GM12878 (cell line): ENCODE measurements at regions not wholly inside any gene's neighbourhood (a gene's known extent, or its start where the extent isn't known, plus 50 kb on each side); places are given as distances from the start of the nearest gene placed in this dataset.

Experiments
- ATAC-seq: fragments of 200-7000 bp; cut with Tn5 transposase; 3 replicates; pipeline ENCODE4 v1.9.1; 2020; ENCODE audit warnings: mild to moderate bottlenecking, moderate library complexity
- BruUV-seq: library from RNA; stranded (reverse); fragments of 400-500 nt; replicated peaks from 2 replicates; lab custom pipeline; 2021; lab: Mats Ljungman, UMichigan
- CTCF ChIA-PET: fragments of 300-600 bp; sonication (Branson Sonifier 250); formaldehyde crosslinking; extraction: SDS; loops from one replicate; lab custom pipeline; 2021; ENCODE audit warnings: inconsistent platforms; lab: Yijun Ruan, JAX
- POLR2A ChIA-PET: fragments of 350-600 bp; formaldehyde crosslinking; extraction: SDS; loops from one replicate; lab custom pipeline; 2021; ENCODE audit warnings: inconsistent platforms; lab: Charles Lee
- RAD21 ChIA-PET: fragments of 300-600 bp; sonication (Branson Sonifier 250); formaldehyde crosslinking; loops from one replicate; lab custom pipeline; 2023; ENCODE audit warnings: antibody characterized with exemption; ENCODE audit not compliant: unreplicated experiment; lab: Charles Lee
- SMC1A ChIA-PET: fragments of 300-600 bp; sonication (Branson Sonifier 250); formaldehyde crosslinking; loops from one replicate; lab custom pipeline; 2023; ENCODE audit not compliant: unreplicated experiment, uncharacterized antibody; lab: Charles Lee
- DNase-seq: peaks from one replicate; pipeline ENCODE4 v3.0.0-alpha.2; 2011; ENCODE audit warnings: low read depth, low spot score
- FAIRE-seq: peaks from 3 replicates; lab custom pipeline; 2011; peaks lifted over from hg19 to GRCh38; lab: Jason Lieb, UNC
- H2AFZ ChIP-seq: 2 replicates; pipeline ENCODE4 v1.6.0; 2011; ENCODE audit warnings: low read depth, low read length, control low read depth; ENCODE audit not compliant: control insufficient read depth
- H3K27ac ChIP-seq: 2 replicates; pipeline ENCODE4 v1.5.1; 2011; ENCODE audit warnings: control low read depth; ENCODE audit not compliant: control insufficient read depth, insufficient read depth
- H3K27me3 ChIP-seq, 2 experiments: replicated peaks in 1 of 2; 2 replicates each; pipeline versions ENCODE4 v1.6.0 to v1.6.1; 2011; ENCODE audit warnings: low read length in 1 of 2; ENCODE audit not compliant: control insufficient read depth in 2 of 2, insufficient read depth in 2 of 2
- H3K36me3 ChIP-seq, 2 experiments: 2 replicates each; pipeline ENCODE4 v1.5.1; 2011; ENCODE audit warnings: low read length in 1 of 2; ENCODE audit not compliant: control insufficient read depth in 2 of 2, insufficient read depth in 2 of 2
- H3K4me1 ChIP-seq: 2 replicates; pipeline ENCODE4 v1.6.1; 2011; ENCODE audit warnings: mild to moderate bottlenecking, low read length, moderate library complexity, mixed read lengths; ENCODE audit not compliant: control insufficient read depth, insufficient read depth
- H3K4me2 ChIP-seq: 2 replicates; pipeline ENCODE4 v1.6.0; 2011; ENCODE audit warnings: control low read depth; ENCODE audit not compliant: control insufficient read depth, insufficient read depth
- H3K4me3 ChIP-seq: fragments of 200-600 bp; sonication (generic); 2 replicates; pipeline ENCODE4 v1.5.1; 2016
- H3K79me2 ChIP-seq: 2 replicates; pipeline ENCODE4 v1.6.0; 2011; ENCODE audit warnings: low read length; ENCODE audit not compliant: control insufficient read depth, insufficient read depth
- H3K9ac ChIP-seq: 2 replicates; pipeline ENCODE4 v1.8.0; 2011; ENCODE audit warnings: low read length, control low read depth, mixed read lengths; ENCODE audit not compliant: control insufficient read depth, insufficient read depth
- H3K9me3 ChIP-seq: replicated peaks from 3 replicates; pipeline ENCODE4 v1.5.1; 2011; ENCODE audit warnings: mild to moderate bottlenecking, low read length; ENCODE audit not compliant: control insufficient read depth, insufficient read depth
- H4K20me1 ChIP-seq: 2 replicates; pipeline ENCODE4 v1.6.0; 2011; ENCODE audit not compliant: control insufficient read depth, insufficient read depth
- FOXK2 ChIP-seq: fragments of 450-650 bp; IDR thresholded peaks from 2 replicates; pipeline ENCODE4 v1.6.1; 2017; ENCODE audit warnings: mild to moderate bottlenecking, moderate library complexity
- PAX8 ChIP-seq: fragments of 450-650 bp; IDR thresholded peaks from 2 replicates; pipeline ENCODE4 v1.6.1; 2017; ENCODE audit warnings: mild to moderate bottlenecking, moderate library complexity
- PRDM15 ChIP-seq: fragments of 450-650 bp; formaldehyde crosslinking; IDR thresholded peaks from 2 replicates; pipeline ENCODE4 v1.4.0; 2020; ENCODE audit warnings: mild to moderate bottlenecking, moderate library complexity
- RAD51 ChIP-seq: fragments of 450-650 bp; IDR thresholded peaks from 2 replicates; pipeline ENCODE4 v1.6.1; 2016; ENCODE audit warnings: moderate library complexity, mild to moderate bottlenecking, inconsistent platforms
- SPI1 ChIP-seq: IDR thresholded peaks from 2 replicates; pipeline ENCODE4 v1.6.1; 2011; ENCODE audit warnings: low read depth, mild to moderate bottlenecking, low read length, moderate library complexity, borderline replicate concordance; ENCODE audit not compliant: insufficient read depth
- SREBF1 ChIP-seq: IDR thresholded peaks from 2 replicates; pipeline ENCODE4 v1.6.1; 2012; ENCODE audit warnings: mild to moderate bottlenecking, low read length
- STAT3 ChIP-seq: IDR thresholded peaks from 2 replicates; pipeline ENCODE4 v1.6.1; 2011; ENCODE audit warnings: low read depth, low read length, improper control_type of control experiment
- SUPT20H ChIP-seq: IDR thresholded peaks from 2 replicates; pipeline ENCODE4 v1.6.1; 2011; ENCODE audit warnings: low read depth, mild to moderate bottlenecking, low read length, moderate library complexity, borderline replicate concordance; ENCODE audit not compliant: control insufficient read depth
- YY1 ChIP-seq: IDR thresholded peaks from 2 replicates; pipeline ENCODE4 v1.6.1; 2011; ENCODE audit warnings: low read depth, mild to moderate bottlenecking, low read length
- ZBTB33 ChIP-seq: fragments of 450-650 bp; IDR thresholded peaks from 2 replicates; pipeline ENCODE4 v1.6.1; 2017; ENCODE audit warnings: mild to moderate bottlenecking
- ZBTB40 ChIP-seq: fragments of 450-650 bp; IDR thresholded peaks from 2 replicates; pipeline ENCODE4 v1.6.1; 2016; ENCODE audit warnings: mild to moderate bottlenecking, moderate library complexity, borderline replicate concordance
- WGBS: methylation state at CpG from one replicate; pipeline ENCODE4 v1.1.6; 2016; ENCODE audit warnings: low lambda C conversion rate; ENCODE audit not compliant: insufficient replicate concordance, insufficient coverage; ENCODE audit errors: missing lambda C conversion rate; 5-methylcytosine and 5-hydroxymethylcytosine counted together
- in situ Hi-C: fragments of 300-500 bp; cut with MboI; formaldehyde crosslinking; loops from 9 replicates; pipeline ENCODE4 v1.14.3; 2018; ENCODE audit warnings: mixed read lengths
- intact Hi-C: fragments of 100-400 bp; cut with micrococcal nuclease; formaldehyde crosslinking; loops from one replicate; pipeline ENCODE4 v1.14.2; 2022; ENCODE audit not compliant: unreplicated experiment

- SMC1A ChIA-PET = interaction anchor here (0.9 to 2.8 kb wide), 10 partner anchors 10 to 212 kb away, joined by 3 to 15 read pairs (median 4); no protein-coding TSS in a partner anchor
Observed at GRCh38 chr2:122564843-122565242, 809.4 kb downstream of the TSN start.

More at GRCh38 chr2:122564843-122565242, 809.4 kb downstream of the TSN start:
- intact Hi-C loops = no loop called here
- H3K9ac ChIP-seq = no peak overlapping the region
- no peak for DNase-seq
- no peak for TF ChIP-seq STAT3
- TF ChIP-seq SUPT20H = no peak
- TF ChIP-seq PAX8 = no peak
- no peak for TF ChIP-seq PRDM15
- TF ChIP-seq FOXK2 = no peak
- no peak for TF ChIP-seq SREBF1
- TF ChIP-seq SPI1 = no peak
- no peak for TF ChIP-seq ZBTB33
- no peak for TF ChIP-seq RAD51
- TF ChIP-seq YY1 = no peak
- no peak for TF ChIP-seq ZBTB40
- TF ChIP-seq, all 136 proteins: peak for 0
- no peak for ATAC-seq
- 46% methylated on average over 4 of the region's 4 CpGs for WGBS
- POLR2A ChIA-PET = interaction anchor here (1.1 to 2.0 kb wide), 2 partner anchors 23 to 26 kb away, joined by 3 to 5 read pairs; no protein-coding TSS in a partner anchor
- H3K4me3 ChIP-seq = no peak overlapping the region
- H3K79me2 ChIP-seq = no peaks in the 10 kb centered on the region
- FAIRE-seq = no peak
- no peak overlapping the region for H2AFZ ChIP-seq
- in situ Hi-C loops = no loop called here
- H3K9me3 ChIP-seq = no peaks in the 10 kb centered on the region
- H4K20me1 ChIP-seq = no peaks in the 10 kb centered on the region
- H3K36me3 ChIP-seq = no peaks in the 10 kb centered on the region
- no peaks in the 10 kb centered on the region for H3K27me3 ChIP-seq
- no peak overlapping the region for H3K4me2 ChIP-seq
- RAD21 ChIA-PET = no interaction called here
- BruUV-seq = no TSS peak
- CTCF ChIA-PET = interaction anchor here (0.8 to 1.7 kb wide), 5 partner anchors 10 to 62 kb away, joined by 3 to 6 read pairs (median 3); no protein-coding TSS in a partner anchor
- no peaks in the 10 kb centered on the region for H3K4me1 ChIP-seq
- H3K27ac ChIP-seq = no peak overlapping the region
